HG03558 (cell line): ENCODE measurements at regions not wholly inside any gene's neighbourhood (a gene's known extent, or its start where the extent isn't known, plus 50 kb on each side); places are given as distances from the start of the nearest gene placed in this dataset.
"Not testable (repeated sequence)": the region's sequence is repeated elsewhere in the genome, so short reads cannot be mapped to it uniquely, and the experiment has no call there.

Experiments used
- ATAC-seq: cut with Tn5 transposase; IDR thresholded peaks from one replicate; pipeline ENCODE4 v1.9.1; 2021; ENCODE audit warnings: moderate number of reproducible peaks; ENCODE audit not compliant: unreplicated experiment; ENCODE audit errors: extremely low read depth

GRCh38 chr3:127086591-127086990, 103.7 kb downstream of the PLXNA1 start:
- ATAC-seq = not testable (repeated sequence)

GRCh38 chr3:127087441-127087840, 104.5 kb downstream of the PLXNA1 start:
- ATAC-seq = no peak

- no peak for ATAC-seq
These were observed 104.2 kb upstream of the PRR23E start for GRCh38 chr3:127088511-127089351.

GRCh38 chr3:127089486-127090145, 103.3 kb upstream of the PRR23E start:
- no peak for ATAC-seq

GRCh38 chr3:127090218-127091160, 102.4 kb upstream of the PRR23E start:
- ATAC-seq = no peak

GRCh38 chr3:127091376-127091775, 101.6 kb upstream of the PRR23E start:
- no peak for ATAC-seq

- ATAC-seq = no peak
These were observed 100.6 kb upstream of the PRR23E start for GRCh38 chr3:127092368-127092767.

GRCh38 chr3:127092776-127093175, 100.2 kb upstream of the PRR23E start:
- no peak for ATAC-seq

GRCh38 chr3:127093312-127093711, 99.6 kb upstream of the PRR23E start:
- no peak for ATAC-seq

- ATAC-seq = no peak
These were observed 97.2 kb upstream of the PRR23E start for GRCh38 chr3:127095774-127096173.

- ATAC-seq = no peak
These were observed 96.5 kb upstream of the PRR23E start for GRCh38 chr3:127096256-127097071.

- ATAC-seq = no peak
These were observed 95.9 kb upstream of the PRR23E start for GRCh38 chr3:127097072-127097405.

- no peak for ATAC-seq
These were observed 95.5 kb upstream of the PRR23E start for GRCh38 chr3:127097481-127097880.

GRCh38 chr3:127099982-127100381, 92.9 kb upstream of the PRR23E start:
- ATAC-seq = no peak

- ATAC-seq = no peak
These were observed 92.2 kb upstream of the PRR23E start for GRCh38 chr3:127100459-127101410.

GRCh38 chr3:127101411-127102187, 91.3 kb upstream of the PRR23E start:
- ATAC-seq = no peak

GRCh38 chr3:127102188-127102520, 90.8 kb upstream of the PRR23E start:
- ATAC-seq = no peak

- no peak for ATAC-seq
These were observed 90.3 kb upstream of the PRR23E start for GRCh38 chr3:127102587-127102986.
